PC-3 (cell line): ENCODE measurements at regions not wholly inside any gene's neighbourhood (a gene's known extent, or its start where the extent isn't known, plus 50 kb on each side); places are given as distances from the start of the nearest gene placed in this dataset.

ENCODE experiments used
- CTCF ChIP-seq: fragments of 300-600 bp; sonication (generic); conservative IDR thresholded peaks from 2 replicates; pipeline ENCODE4 v1.5.1; 2017; ENCODE audit warnings: antibody characterized with exemption, low read depth, mild to moderate bottlenecking, low read length
- EZH2phosphoT487 ChIP-seq: fragments of 300-600 bp; sonication (generic); IDR thresholded peaks from 2 replicates; pipeline ENCODE4 v1.6.1; 2018; ENCODE audit warnings: mild to moderate bottlenecking, antibody characterized with exemption, low read length, borderline replicate concordance

- TF ChIP-seq EZH2phosphoT487 (no peak), CTCF (no peak)
Observed at GRCh38 chr13:31898378-31899071, 133.0 kb upstream of the FRY start.
